H9 (cell line): ENCODE measurements at regions not wholly inside any gene's neighbourhood (a gene's known extent, or its start where the extent isn't known, plus 50 kb on each side); places are given as distances from the start of the nearest gene placed in this dataset.

Experiments
- DNase-seq: peaks from one replicate; pipeline ENCODE4 v3.0.0-alpha.2; 2017
- H2AFZ ChIP-seq: one replicate; pipeline ENCODE4 v1.6.1; 2013; ENCODE audit warnings: mild to moderate bottlenecking, low read length, control low read depth, moderate library complexity
- H2AK5ac ChIP-seq: 2 replicates; pipeline ENCODE4 v1.6.1; 2013; ENCODE audit warnings: low read length, control low read depth, mixed read lengths; ENCODE audit not compliant: insufficient read length
- H2BK120ac ChIP-seq: one replicate; pipeline ENCODE4 v1.6.1; 2013; ENCODE audit warnings: low read depth, mild to moderate bottlenecking, low read length, control low read depth, inconsistent platforms; ENCODE audit not compliant: poor library complexity, severe bottlenecking
- H2BK12ac ChIP-seq: 2 replicates; pipeline ENCODE4 v1.6.1; 2013; ENCODE audit warnings: low read length, control low read depth, mixed read lengths, low read depth; ENCODE audit not compliant: insufficient read length
- H2BK15ac ChIP-seq: 2 replicates; pipeline ENCODE4 v1.6.1; 2013; ENCODE audit warnings: low read depth, low read length, control low read depth
- H2BK20ac ChIP-seq: one replicate; pipeline ENCODE4 v1.6.1; 2013; ENCODE audit warnings: low read depth, mild to moderate bottlenecking, low read length, control low read depth, inconsistent platforms; ENCODE audit not compliant: poor library complexity, severe bottlenecking
- H2BK5ac ChIP-seq: 2 replicates; pipeline ENCODE4 v1.6.1; 2013; ENCODE audit warnings: low read length, control low read depth, mixed read lengths; ENCODE audit not compliant: insufficient read length
- H3K14ac ChIP-seq: 2 replicates; pipeline ENCODE4 v1.6.1; 2013; ENCODE audit warnings: low read length, control low read depth; ENCODE audit not compliant: insufficient read depth
- H3K18ac ChIP-seq: 2 replicates; pipeline ENCODE4 v1.6.1; 2013; ENCODE audit warnings: low read depth, mild to moderate bottlenecking, mixed read lengths, low read length, control low read depth; ENCODE audit not compliant: insufficient read length
- H3K23ac ChIP-seq: 2 replicates; pipeline ENCODE4 v1.6.1; 2013; ENCODE audit warnings: low read length, control low read depth, mixed read lengths, low read depth; ENCODE audit not compliant: insufficient read length
- H3K23me2 ChIP-seq: 2 replicates; pipeline ENCODE4 v1.6.1; 2013; ENCODE audit warnings: low read depth, mild to moderate bottlenecking, mixed read lengths, low read length, control low read depth; ENCODE audit not compliant: insufficient read length, poor library complexity, severe bottlenecking
- H3K27ac ChIP-seq: 2 replicates; pipeline ENCODE4 v1.5.1; 2013; ENCODE audit warnings: low read length, control low read depth, mixed read lengths, low read depth; ENCODE audit not compliant: insufficient read length
- H3K27me3 ChIP-seq: 2 replicates; pipeline ENCODE4 v1.6.1; 2013; ENCODE audit warnings: low read length, control low read depth, inconsistent platforms; ENCODE audit not compliant: insufficient read depth
- H3K4ac ChIP-seq: 2 replicates; pipeline ENCODE4 v1.6.1; 2013; ENCODE audit warnings: low read depth, mild to moderate bottlenecking, control low read depth, inconsistent platforms, low read length, moderate library complexity
- H3K4me1 ChIP-seq: 2 replicates; pipeline ENCODE4 v1.6.1; 2013; ENCODE audit warnings: low read length, control low read depth, inconsistent platforms; ENCODE audit not compliant: insufficient read depth
- H3K4me2 ChIP-seq: 2 replicates; pipeline ENCODE4 v1.6.1; 2013; ENCODE audit warnings: low read length, control low read depth, mixed read lengths; ENCODE audit not compliant: insufficient read length, insufficient read depth
- H3K56ac ChIP-seq: 2 replicates; pipeline ENCODE4 v1.6.1; 2013; ENCODE audit warnings: low read depth, mild to moderate bottlenecking, mixed read lengths, low read length, control low read depth; ENCODE audit not compliant: insufficient read length
- H3K79me1 ChIP-seq: 2 replicates; pipeline ENCODE4 v1.6.1; 2013; ENCODE audit warnings: low read depth, mild to moderate bottlenecking, moderate library complexity, low read length, control low read depth, inconsistent platforms; ENCODE audit not compliant: insufficient read depth, poor library complexity, severe bottlenecking
- H3K79me2 ChIP-seq: 2 replicates; pipeline ENCODE4 v1.6.1; 2013; ENCODE audit warnings: low read length, control low read depth, inconsistent platforms; ENCODE audit not compliant: insufficient read depth
- H3K9ac ChIP-seq: 2 replicates; pipeline ENCODE4 v1.6.1; 2013; ENCODE audit warnings: low read length, control low read depth, mixed read lengths; ENCODE audit not compliant: insufficient read length; ENCODE audit errors: extremely low read depth
- H3K9me3 ChIP-seq: one replicate; pipeline ENCODE4 v1.6.1; 2013; ENCODE audit warnings: low read depth, low read length, inconsistent platforms; ENCODE audit not compliant: control insufficient read depth
- H3T11ph ChIP-seq: one replicate; pipeline ENCODE4 v1.6.1; 2013; ENCODE audit warnings: mild to moderate bottlenecking, low read length, control low read depth, inconsistent platforms
- H4K20me1 ChIP-seq: one replicate; pipeline ENCODE4 v1.6.1; 2013; ENCODE audit not compliant: control insufficient read depth, insufficient read length, insufficient read depth
- H4K5ac ChIP-seq: 2 replicates; pipeline ENCODE4 v1.6.1; 2013; ENCODE audit warnings: low read depth, mild to moderate bottlenecking, mixed read lengths, low read length, control low read depth; ENCODE audit not compliant: insufficient read length
- H4K8ac ChIP-seq: replicated peaks from 2 replicates; pipeline ENCODE4 v1.6.1; 2013; ENCODE audit warnings: low read length, control low read depth, mixed read lengths, low read depth; ENCODE audit not compliant: insufficient read length
- H4K91ac ChIP-seq: 2 replicates; pipeline ENCODE4 v1.6.1; 2013; ENCODE audit warnings: low read depth, mild to moderate bottlenecking, moderate library complexity, mixed read lengths, low read length, control low read depth; ENCODE audit not compliant: insufficient read length
- H3K27ac Mint-ChIP-seq, 3 experiments: 2 replicates in 2 of 3; 3 replicates in 1 of 3; pipeline ENCODE4 v1.8.0; 2020 to 2021; ENCODE audit warnings: mixed read lengths in 3 of 3, mild to moderate bottlenecking in 1 of 3, moderate library complexity in 1 of 3
- H3K27me3 Mint-ChIP-seq: 2 replicates; pipeline ENCODE4 v1.8.0; 2021; ENCODE audit warnings: low read depth, mild to moderate bottlenecking, moderate library complexity, mixed read lengths
- H3K36me3 Mint-ChIP-seq, 3 experiments: 2 replicates in 2 of 3; 3 replicates in 1 of 3; pipeline ENCODE4 v1.8.0; 2020 to 2021; ENCODE audit warnings: low read depth in 3 of 3, mixed read lengths in 3 of 3; ENCODE audit not compliant: insufficient read depth in 1 of 3
- H3K4me1 Mint-ChIP-seq, 2 experiments: 2 replicates each; pipeline ENCODE4 v1.8.0; 2020; ENCODE audit warnings: mixed read lengths in 2 of 2
- H3K4me3 Mint-ChIP-seq, 2 experiments: 2 replicates in 1 of 2; 3 replicates in 1 of 2; pipeline ENCODE4 v1.8.0; 2020 to 2021; ENCODE audit warnings: mild to moderate bottlenecking in 2 of 2, mixed read lengths in 2 of 2, moderate library complexity in 1 of 2
- H3K9me3 Mint-ChIP-seq, 2 experiments: 2 replicates in 1 of 2; 3 replicates in 1 of 2; pipeline ENCODE4 v1.8.0; 2020; ENCODE audit warnings: mild to moderate bottlenecking in 2 of 2, mixed read lengths in 2 of 2, moderate library complexity in 1 of 2
- TF ChIP-seq, protein P1 (sequence below): fragments of 200-600 bp; sonication (generic); conservative IDR thresholded peaks from 3 replicates; pipeline ENCODE4 v1.8.0; 2021; ENCODE audit warnings: antibody characterized with exemption, mild to moderate bottlenecking

DNA sequence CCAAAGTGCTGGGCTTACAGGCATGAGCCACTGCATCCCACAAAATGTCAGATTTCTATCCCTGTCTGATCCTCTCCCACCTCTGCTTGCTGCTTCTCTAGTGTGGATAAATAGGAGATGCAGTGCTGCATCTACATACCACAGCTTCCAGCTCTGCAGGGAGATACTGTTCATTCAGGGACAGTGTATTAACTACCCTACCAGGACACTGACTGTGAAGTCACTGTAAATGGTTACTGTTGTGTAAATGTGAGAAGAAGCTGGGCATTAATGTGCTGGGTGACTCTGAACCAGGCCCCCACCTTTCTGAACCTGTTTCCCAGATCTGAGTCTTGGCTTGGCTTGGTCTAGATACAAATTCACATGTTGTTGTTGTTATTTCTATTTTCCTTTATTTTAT is 488.6 kb upstream of the SULF2 start:
- no peak overlapping the region for H2AFZ ChIP-seq
- no peak overlapping the region for H2BK20ac ChIP-seq
- no peak overlapping the region for H4K8ac ChIP-seq
- no peak overlapping the region for H2BK12ac ChIP-seq
- H3K18ac ChIP-seq: no peak overlapping the region
- H4K20me1 ChIP-seq: no peaks in the 10 kb centered on the region
- H3T11ph ChIP-seq: no peak overlapping the region
- H3K79me2 ChIP-seq: no peaks in the 10 kb centered on the region
- Mint-ChIP-seq H3K4me3 (no peak overlapping the region), H3K27me3 (no peaks in the 10 kb centered on the region; the same call in 1 of the 2 replicates), H3K27ac (no peak overlapping the region), H3K9me3 (peaks cover 3 to 5% of the 10 kb centered on the region in 2 experiments; a peak in 3 of 5 replicates), H3K36me3 (0 out of 7 replicates have a peak, but pooled peaks cover 0 to 4% (median 0%) of the 10 kb centered on the region in 3 experiments), H3K4me1 (peaks cover 22 to 34% of the 10 kb centered on the region in 2 experiments)
- no peaks in the 10 kb centered on the region for H3K27me3 ChIP-seq
- H4K91ac ChIP-seq: no peak overlapping the region
- H4K5ac ChIP-seq: no peak overlapping the region
- no peak overlapping the region for H2BK5ac ChIP-seq
- TF ChIP-seq, protein P1, sequence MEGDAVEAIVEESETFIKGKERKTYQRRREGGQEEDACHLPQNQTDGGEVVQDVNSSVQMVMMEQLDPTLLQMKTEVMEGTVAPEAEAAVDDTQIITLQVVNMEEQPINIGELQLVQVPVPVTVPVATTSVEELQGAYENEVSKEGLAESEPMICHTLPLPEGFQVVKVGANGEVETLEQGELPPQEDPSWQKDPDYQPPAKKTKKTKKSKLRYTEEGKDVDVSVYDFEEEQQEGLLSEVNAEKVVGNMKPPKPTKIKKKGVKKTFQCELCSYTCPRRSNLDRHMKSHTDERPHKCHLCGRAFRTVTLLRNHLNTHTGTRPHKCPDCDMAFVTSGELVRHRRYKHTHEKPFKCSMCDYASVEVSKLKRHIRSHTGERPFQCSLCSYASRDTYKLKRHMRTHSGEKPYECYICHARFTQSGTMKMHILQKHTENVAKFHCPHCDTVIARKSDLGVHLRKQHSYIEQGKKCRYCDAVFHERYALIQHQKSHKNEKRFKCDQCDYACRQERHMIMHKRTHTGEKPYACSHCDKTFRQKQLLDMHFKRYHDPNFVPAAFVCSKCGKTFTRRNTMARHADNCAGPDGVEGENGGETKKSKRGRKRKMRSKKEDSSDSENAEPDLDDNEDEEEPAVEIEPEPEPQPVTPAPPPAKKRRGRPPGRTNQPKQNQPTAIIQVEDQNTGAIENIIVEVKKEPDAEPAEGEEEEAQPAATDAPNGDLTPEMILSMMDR: no peak
- H3K23me2 ChIP-seq: no peaks in the 10 kb centered on the region
- H3K27ac ChIP-seq: no peak overlapping the region
- no peak overlapping the region for H3K9ac ChIP-seq
- H3K4ac ChIP-seq: no peak overlapping the region
- H2BK120ac ChIP-seq: no peak overlapping the region
- H2BK15ac ChIP-seq: no peak overlapping the region
- no peak for DNase-seq
- no peak overlapping the region for H3K56ac ChIP-seq
- no peaks in the 10 kb centered on the region for H3K79me1 ChIP-seq
- H3K4me2 ChIP-seq: no peak overlapping the region
- peaks cover 3% of the 10 kb centered on the region; the same call in 1 of the 2 replicates for H3K4me1 ChIP-seq
- H2AK5ac ChIP-seq: no peak overlapping the region
- H3K23ac ChIP-seq: no peak overlapping the region
- no peaks in the 10 kb centered on the region for H3K9me3 ChIP-seq
- no peak overlapping the region for H3K14ac ChIP-seq
